WTC11 (cell line): ENCODE measurements at regions not wholly inside any gene's neighbourhood (a gene's known extent, or its start where the extent isn't known, plus 50 kb on each side); places are given as distances from the start of the nearest gene placed in this dataset.

Experiments
- ATAC-seq: fragments of 200-7000 bp; cut with Tn5 transposase; 2 replicates; pipeline ENCODE4 v1.10.0; 2021; ENCODE audit warnings: mild to moderate bottlenecking, moderate library complexity
- CTCF ChIA-PET: fragments of 300-600 bp; sonication (Branson Sonifier 250); formaldehyde crosslinking; loops from one replicate; lab custom pipeline; 2021; ENCODE audit warnings: antibody characterized with exemption; lab: Charles Lee
- POLR2A ChIA-PET: fragments of 350-600 bp; sonication (Branson Sonifier 250); formaldehyde crosslinking; loops from one replicate; lab custom pipeline; 2021; ENCODE audit warnings: antibody characterized with exemption; lab: Charles Lee
- DNase-seq: peaks from one replicate; pipeline ENCODE4 v3.0.0; 2021; ENCODE audit warnings: low spot score
- H3K27ac Mint-ChIP-seq: 2 replicates; pipeline ENCODE4 v1.8.0; 2021; ENCODE audit warnings: mixed read lengths
- H3K27me3 Mint-ChIP-seq: 2 replicates; pipeline ENCODE4 v1.8.0; 2021; ENCODE audit warnings: low read depth, mild to moderate bottlenecking, moderate library complexity, mixed read lengths
- H3K36me3 Mint-ChIP-seq: 2 replicates; pipeline ENCODE4 v1.8.0; 2021; ENCODE audit warnings: mixed read lengths
- H3K4me1 Mint-ChIP-seq: 2 replicates; pipeline ENCODE4 v1.8.0; 2022; ENCODE audit warnings: mixed read lengths
- H3K4me3 Mint-ChIP-seq: 2 replicates; pipeline ENCODE4 v1.8.0; 2021; ENCODE audit warnings: mild to moderate bottlenecking, moderate library complexity, mixed read lengths
- H3K9me3 Mint-ChIP-seq: 2 replicates; pipeline ENCODE4 v1.8.0; 2021; ENCODE audit warnings: mixed read lengths
- CBFB ChIP-seq: sonication (generic); formaldehyde crosslinking; IDR thresholded peaks from 2 replicates; pipeline ENCODE4 v1.8.1; 2022; ENCODE audit warnings: mild to moderate bottlenecking, low read depth, missing genetic modification reagents
- CDX4 ChIP-seq: fragments of 250-450 bp; sonication (Bioruptor Pico); IDR thresholded peaks from 2 replicates; pipeline ENCODE4 v1.9.0; 2021; ENCODE audit warnings: moderate library complexity, mild to moderate bottlenecking, inconsistent platforms, borderline replicate concordance
- ELF4 ChIP-seq: sonication (generic); formaldehyde crosslinking; IDR thresholded peaks from 2 replicates; pipeline ENCODE4 v1.8.1; 2022; ENCODE audit warnings: low read depth, mild to moderate bottlenecking, moderate library complexity, missing genetic modification reagents
- ESRRA ChIP-seq: sonication (generic); formaldehyde crosslinking; IDR thresholded peaks from 2 replicates; pipeline ENCODE4 v1.8.1; 2022; ENCODE audit warnings: mild to moderate bottlenecking, missing genetic modification reagents, borderline replicate concordance
- ETV6 ChIP-seq: sonication (generic); formaldehyde crosslinking; IDR thresholded peaks from 2 replicates; pipeline ENCODE4 v1.8.1; 2022; ENCODE audit warnings: mild to moderate bottlenecking, missing genetic modification reagents
- GRHL2 ChIP-seq: fragments of 250-450 bp; sonication (Bioruptor Pico); IDR thresholded peaks from 2 replicates; pipeline ENCODE4 v1.8.0; 2022; ENCODE audit warnings: mild to moderate bottlenecking, moderate library complexity; ENCODE audit not compliant: insufficient replicate concordance, severe bottlenecking
- IRF2 ChIP-seq: sonication (generic); formaldehyde crosslinking; IDR thresholded peaks from 2 replicates; pipeline ENCODE4 v1.8.0; 2022; ENCODE audit warnings: low read depth, missing genetic modification reagents, borderline replicate concordance
- MAX ChIP-seq: sonication (generic); formaldehyde crosslinking; IDR thresholded peaks from 2 replicates; pipeline ENCODE4 v1.8.0; 2022; ENCODE audit warnings: mild to moderate bottlenecking, missing genetic modification reagents
- NFYB ChIP-seq: sonication (generic); formaldehyde crosslinking; conservative IDR thresholded peaks from 2 replicates; pipeline ENCODE4 v1.8.0; 2022; ENCODE audit warnings: low read depth, missing genetic modification reagents
- RELA ChIP-seq: sonication (generic); formaldehyde crosslinking; IDR thresholded peaks from 2 replicates; pipeline ENCODE4 v1.8.1; 2022; ENCODE audit warnings: missing genetic modification reagents, mild to moderate bottlenecking, borderline replicate concordance
- SOX15 ChIP-seq: fragments of 250-450 bp; sonication (Bioruptor Pico); IDR thresholded peaks from 2 replicates; pipeline ENCODE4 v1.9.0; 2021; ENCODE audit warnings: mild to moderate bottlenecking
- TEAD4 ChIP-seq: sonication (generic); formaldehyde crosslinking; IDR thresholded peaks from 2 replicates; pipeline ENCODE4 v1.8.0; 2022; ENCODE audit warnings: mild to moderate bottlenecking, missing genetic modification reagents
- USF1 ChIP-seq: sonication (generic); formaldehyde crosslinking; IDR thresholded peaks from 2 replicates; pipeline ENCODE4 v1.8.0; 2022; ENCODE audit warnings: mild to moderate bottlenecking, missing genetic modification reagents
- ZNF263 ChIP-seq: sonication (generic); formaldehyde crosslinking; IDR thresholded peaks from 2 replicates; pipeline ENCODE4 v1.8.1; 2022; ENCODE audit warnings: low read depth, mild to moderate bottlenecking, moderate library complexity, missing genetic modification reagents
- ZNF396 ChIP-seq: fragments of 250-450 bp; sonication (Bioruptor Pico); IDR thresholded peaks from 2 replicates; pipeline ENCODE4 v1.8.0; 2021; ENCODE audit warnings: mild to moderate bottlenecking, moderate library complexity, borderline replicate concordance
- ZNF423 ChIP-seq: fragments of 250-450 bp; sonication (Bioruptor Pico); IDR thresholded peaks from 2 replicates; pipeline ENCODE4 v2.1.2; 2022; ENCODE audit warnings: mild to moderate bottlenecking, moderate library complexity
- ZNF671 ChIP-seq: fragments of 250-450 bp; sonication (Bioruptor Pico); IDR thresholded peaks from 2 replicates; pipeline ENCODE4 v1.8.0; 2021; ENCODE audit warnings: mild to moderate bottlenecking
- TF ChIP-seq, protein P1 (sequence below): sonication (generic); formaldehyde crosslinking; IDR thresholded peaks from 2 replicates; pipeline ENCODE4 v1.8.1; 2023; ENCODE audit warnings: mild to moderate bottlenecking, missing genetic modification reagents
- TF ChIP-seq, protein P2 (sequence below): sonication (generic); formaldehyde crosslinking; IDR thresholded peaks from 2 replicates; pipeline ENCODE4 v1.8.1; 2023; ENCODE audit warnings: mild to moderate bottlenecking, moderate library complexity, missing genetic modification reagents
- TF ChIP-seq, protein P3 (sequence below): sonication (generic); formaldehyde crosslinking; IDR thresholded peaks from 2 replicates; pipeline ENCODE4 v1.8.1; 2022; ENCODE audit warnings: mild to moderate bottlenecking, moderate library complexity, missing genetic modification reagents
- TF ChIP-seq, protein P4 (sequence below): sonication (generic); formaldehyde crosslinking; IDR thresholded peaks from 2 replicates; pipeline ENCODE4 v1.8.1; 2023; ENCODE audit warnings: mild to moderate bottlenecking, missing genetic modification reagents, moderate library complexity

DNA sequence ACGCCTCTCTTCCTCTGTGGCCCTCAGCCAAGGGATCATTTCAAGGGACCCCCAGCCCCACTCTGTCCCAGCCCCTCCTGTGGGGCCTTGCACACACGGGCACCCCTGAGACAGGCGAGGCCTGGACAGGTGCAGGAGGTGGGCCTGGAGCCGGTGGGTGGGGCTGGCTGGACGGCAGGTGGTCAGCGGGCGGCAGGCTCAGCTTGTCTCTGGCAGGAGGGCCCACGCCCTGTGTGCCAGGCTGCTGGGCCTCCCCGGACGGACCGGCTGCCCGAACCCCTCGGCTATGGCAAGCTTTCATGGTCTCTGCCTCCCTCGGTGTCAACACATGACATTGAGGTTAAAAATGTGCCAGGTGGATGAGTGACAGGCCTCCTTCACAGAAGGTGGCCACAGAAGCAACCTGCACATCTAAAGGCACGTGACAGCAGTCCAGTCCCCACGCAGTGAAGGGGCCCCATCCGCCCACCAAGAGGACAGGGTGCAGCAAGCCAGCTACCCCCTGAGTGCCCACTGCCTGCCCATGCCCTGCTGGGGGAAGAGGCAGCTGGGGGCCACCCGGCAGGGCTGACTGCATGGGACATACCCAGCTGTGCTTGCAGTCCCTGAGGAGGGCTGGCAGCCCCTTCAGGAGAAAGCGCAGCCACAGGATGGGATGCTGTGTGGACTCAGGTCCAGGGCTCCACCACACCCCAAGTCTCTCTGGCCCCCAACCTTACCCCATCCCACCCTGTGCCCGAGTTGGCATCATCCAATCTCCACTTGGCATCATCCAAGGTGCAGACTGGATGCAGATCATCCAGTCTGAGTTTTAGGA, 109.3 kb downstream of the FAM53A start:
- H3K27me3 Mint-ChIP-seq, result peaks cover 9% of the 10 kb centered on the region
- ChIA-PET POLR2A (interaction anchor here (0.6 kb wide), 1 partner anchor 1487 kb away, joined by 5 read pairs; no protein-coding TSS in a partner anchor), CTCF (interaction anchor here (0.6 kb wide), 1 partner anchor 17 kb away, joined by 3 read pairs; no protein-coding TSS in a partner anchor)
- DNase-seq, result no peak
- no peak overlapping the region for H3K27ac Mint-ChIP-seq
- H3K4me1 Mint-ChIP-seq, result peaks cover 49% of the 10 kb centered on the region
- no peak for ATAC-seq
- no peaks in the 10 kb centered on the region for H3K36me3 Mint-ChIP-seq
- TF ChIP-seq MAX (CRISPR knock-in tag), result no peak
- no peak for TF ChIP-seq RELA (CRISPR knock-in tag)
- no peak for TF ChIP-seq ZNF396 (CRISPR knock-in tag)
- TF ChIP-seq ESRRA (CRISPR knock-in tag), result no peak
- TF ChIP-seq CDX4, result no peak
- TF ChIP-seq, protein P1, sequence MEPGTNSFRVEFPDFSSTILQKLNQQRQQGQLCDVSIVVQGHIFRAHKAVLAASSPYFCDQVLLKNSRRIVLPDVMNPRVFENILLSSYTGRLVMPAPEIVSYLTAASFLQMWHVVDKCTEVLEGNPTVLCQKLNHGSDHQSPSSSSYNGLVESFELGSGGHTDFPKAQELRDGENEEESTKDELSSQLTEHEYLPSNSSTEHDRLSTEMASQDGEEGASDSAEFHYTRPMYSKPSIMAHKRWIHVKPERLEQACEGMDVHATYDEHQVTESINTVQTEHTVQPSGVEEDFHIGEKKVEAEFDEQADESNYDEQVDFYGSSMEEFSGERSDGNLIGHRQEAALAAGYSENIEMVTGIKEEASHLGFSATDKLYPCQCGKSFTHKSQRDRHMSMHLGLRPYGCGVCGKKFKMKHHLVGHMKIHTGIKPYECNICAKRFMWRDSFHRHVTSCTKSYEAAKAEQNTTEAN (CRISPR knock-in tag), result no peak
- TF ChIP-seq, protein P2, sequence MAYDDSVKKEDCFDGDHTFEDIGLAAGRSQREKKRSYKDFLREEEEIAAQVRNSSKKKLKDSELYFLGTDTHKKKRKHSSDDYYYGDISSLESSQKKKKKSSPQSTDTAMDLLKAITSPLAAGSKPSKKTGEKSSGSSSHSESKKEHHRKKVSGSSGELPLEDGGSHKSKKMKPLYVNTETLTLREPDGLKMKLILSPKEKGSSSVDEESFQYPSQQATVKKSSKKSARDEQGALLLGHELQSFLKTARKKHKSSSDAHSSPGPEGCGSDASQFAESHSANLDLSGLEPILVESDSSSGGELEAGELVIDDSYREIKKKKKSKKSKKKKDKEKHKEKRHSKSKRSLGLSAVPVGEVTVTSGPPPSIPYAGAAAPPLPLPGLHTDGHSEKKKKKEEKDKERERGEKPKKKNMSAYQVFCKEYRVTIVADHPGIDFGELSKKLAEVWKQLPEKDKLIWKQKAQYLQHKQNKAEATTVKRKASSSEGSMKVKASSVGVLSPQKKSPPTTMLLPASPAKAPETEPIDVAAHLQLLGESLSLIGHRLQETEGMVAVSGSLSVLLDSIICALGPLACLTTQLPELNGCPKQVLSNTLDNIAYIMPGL (CRISPR knock-in tag), result no peak
- no peak for TF ChIP-seq ZNF671 (CRISPR knock-in tag)
- no peak for TF ChIP-seq ZNF423 (CRISPR knock-in tag)
- TF ChIP-seq IRF2 (CRISPR knock-in tag), result no peak
- TF ChIP-seq ELF4 (CRISPR knock-in tag), result no peak
- no peak for TF ChIP-seq NFYB (CRISPR knock-in tag)
- H3K4me3 Mint-ChIP-seq, result no peak overlapping the region
- H3K9me3 Mint-ChIP-seq, result no peaks in the 10 kb centered on the region

DNA sequence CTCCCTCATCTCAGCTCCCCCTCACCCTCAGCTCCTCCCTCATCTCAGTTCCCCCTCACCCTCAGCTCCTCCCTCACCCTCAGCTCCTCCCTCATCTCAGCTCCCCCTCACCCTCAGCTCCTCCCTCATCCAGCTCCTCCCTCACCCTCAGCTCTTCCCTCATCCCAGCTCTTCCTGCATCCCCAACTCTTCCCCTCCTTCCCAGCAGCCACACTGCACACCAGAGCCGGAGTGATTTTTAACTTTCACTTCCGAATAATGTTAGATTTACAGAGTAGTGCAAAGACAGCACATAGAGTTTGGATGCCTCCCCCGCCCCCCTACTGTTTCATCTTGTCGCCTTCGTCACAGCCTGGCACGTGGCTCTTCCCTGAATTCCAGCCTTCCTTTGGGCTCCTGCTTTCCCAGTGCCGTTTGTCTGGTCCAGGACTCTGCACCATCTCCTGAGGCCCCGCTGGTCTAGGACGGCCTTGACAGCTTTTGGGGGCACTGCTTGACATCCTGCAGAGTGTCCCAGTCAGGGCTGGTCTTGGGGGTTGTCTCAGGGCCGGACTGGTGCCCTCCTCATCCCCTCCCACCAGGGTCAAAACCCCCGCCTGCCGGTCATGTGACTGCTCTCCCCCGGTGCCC, 110.2 kb downstream of the FAM53A start:
- H3K4me3 Mint-ChIP-seq, result no peak overlapping the region

More for the DNA sequence above, 110.2 kb downstream of the FAM53A start:
- Mint-ChIP-seq H3K27me3 (peaks cover 9% of the 10 kb centered on the region), H3K4me1 (peaks cover 51% of the 10 kb centered on the region), H3K36me3 (no peaks in the 10 kb centered on the region), H3K9me3 (no peaks in the 10 kb centered on the region), H3K27ac (no peak overlapping the region)
- ChIA-PET CTCF (interaction anchor here (1.4 kb wide), 1 partner anchor 172 kb away, joined by 4 read pairs; no protein-coding TSS in a partner anchor), POLR2A (interaction anchor here (0.6 kb wide), 2 partner anchors 61 to 1488 kb away, joined by 5 read pairs; no protein-coding TSS in a partner anchor)
- ATAC-seq (no peak), DNase-seq (no peak)
- no peak for TF ChIP-seq ETV6 (CRISPR knock-in tag)
- no peak for TF ChIP-seq SOX15 (CRISPR knock-in tag)
- no peak for TF ChIP-seq CBFB (CRISPR knock-in tag)
- TF ChIP-seq, protein P3, sequence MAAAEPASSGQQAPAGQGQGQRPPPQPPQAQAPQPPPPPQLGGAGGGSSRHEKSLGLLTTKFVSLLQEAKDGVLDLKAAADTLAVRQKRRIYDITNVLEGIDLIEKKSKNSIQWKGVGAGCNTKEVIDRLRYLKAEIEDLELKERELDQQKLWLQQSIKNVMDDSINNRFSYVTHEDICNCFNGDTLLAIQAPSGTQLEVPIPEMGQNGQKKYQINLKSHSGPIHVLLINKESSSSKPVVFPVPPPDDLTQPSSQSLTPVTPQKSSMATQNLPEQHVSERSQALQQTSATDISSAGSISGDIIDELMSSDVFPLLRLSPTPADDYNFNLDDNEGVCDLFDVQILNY (CRISPR knock-in tag), result no peak
- TF ChIP-seq, protein P4, sequence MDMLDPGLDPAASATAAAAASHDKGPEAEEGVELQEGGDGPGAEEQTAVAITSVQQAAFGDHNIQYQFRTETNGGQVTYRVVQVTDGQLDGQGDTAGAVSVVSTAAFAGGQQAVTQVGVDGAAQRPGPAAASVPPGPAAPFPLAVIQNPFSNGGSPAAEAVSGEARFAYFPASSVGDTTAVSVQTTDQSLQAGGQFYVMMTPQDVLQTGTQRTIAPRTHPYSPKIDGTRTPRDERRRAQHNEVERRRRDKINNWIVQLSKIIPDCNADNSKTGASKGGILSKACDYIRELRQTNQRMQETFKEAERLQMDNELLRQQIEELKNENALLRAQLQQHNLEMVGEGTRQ (CRISPR knock-in tag), result no peak
- peak; percentile 21; the same call in 1 of the 2 replicates for TF ChIP-seq ZNF263 (CRISPR knock-in tag)
- TF ChIP-seq TEAD4 (CRISPR knock-in tag), result no peak
- no peak for TF ChIP-seq GRHL2 (CRISPR knock-in tag)
- TF ChIP-seq USF1 (CRISPR knock-in tag), result no peak
